HG03469 (cell line): ENCODE measurements at regions not wholly inside any gene's neighbourhood (a gene's known extent, or its start where the extent isn't known, plus 50 kb on each side); places are given as distances from the start of the nearest gene placed in this dataset.

Experiments
- ATAC-seq: cut with Tn5 transposase; IDR thresholded peaks from one replicate; pipeline ENCODE4 v1.9.1; 2021; ENCODE audit warnings: mild to moderate bottlenecking, moderate library complexity, moderate number of reproducible peaks; ENCODE audit not compliant: unreplicated experiment

DNA sequence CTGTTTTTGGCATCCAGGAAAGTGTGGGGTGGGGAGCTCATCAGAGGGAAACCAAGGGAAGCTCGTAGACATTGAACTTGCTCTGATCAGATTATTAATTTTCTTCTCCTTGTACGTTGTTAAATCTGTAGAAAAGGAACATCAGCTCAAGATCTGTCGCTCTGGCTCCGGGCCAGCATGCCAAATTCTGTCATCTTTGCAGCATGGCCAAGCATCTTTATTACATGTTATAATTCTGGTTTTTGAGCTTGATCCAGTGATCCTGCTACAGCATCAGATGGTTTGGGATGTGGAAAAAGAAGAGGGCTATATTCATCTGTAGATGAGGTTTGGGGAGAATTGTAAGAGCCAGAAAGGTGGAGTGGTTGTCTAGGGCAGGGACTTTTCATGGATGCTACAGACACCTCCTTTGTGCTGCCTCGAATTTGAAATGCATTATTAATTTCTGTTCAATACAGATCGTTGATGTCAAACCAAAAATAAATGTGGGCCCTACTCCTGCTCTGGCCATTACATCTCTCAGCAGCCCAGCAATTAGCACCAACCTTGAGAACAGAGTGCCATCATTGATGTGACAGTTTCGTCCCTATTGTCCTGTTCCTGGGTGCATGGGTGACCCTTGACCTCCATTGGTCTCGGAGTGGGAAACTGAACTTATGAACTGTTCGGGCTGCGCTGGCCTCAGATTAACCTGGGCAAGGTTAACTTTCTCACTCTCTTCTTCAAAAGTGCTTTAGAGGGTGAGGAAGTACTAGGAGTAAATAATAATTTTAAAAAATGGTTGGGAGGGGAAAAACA lies 250.8 kb downstream of the SOX4 start:
- ATAC-seq, result no peak

- ATAC-seq, result no peak
These were observed 251.5 kb downstream of the SOX4 start for GRCh38 chr6:21845018-21845417.

- ATAC-seq, result no peak
These were observed 252.0 kb downstream of the SOX4 start for GRCh38 chr6:21845439-21846140.

GRCh38 chr6:21846541-21847451 lies 253.2 kb downstream of the SOX4 start:
- ATAC-seq, result no peak

GRCh38 chr6:21847711-21848480 lies 254.3 kb downstream of the SOX4 start:
- ATAC-seq, result no peak

- ATAC-seq, result no peak
These were observed 257.1 kb downstream of the SOX4 start for GRCh38 chr6:21850691-21851090.

DNA sequence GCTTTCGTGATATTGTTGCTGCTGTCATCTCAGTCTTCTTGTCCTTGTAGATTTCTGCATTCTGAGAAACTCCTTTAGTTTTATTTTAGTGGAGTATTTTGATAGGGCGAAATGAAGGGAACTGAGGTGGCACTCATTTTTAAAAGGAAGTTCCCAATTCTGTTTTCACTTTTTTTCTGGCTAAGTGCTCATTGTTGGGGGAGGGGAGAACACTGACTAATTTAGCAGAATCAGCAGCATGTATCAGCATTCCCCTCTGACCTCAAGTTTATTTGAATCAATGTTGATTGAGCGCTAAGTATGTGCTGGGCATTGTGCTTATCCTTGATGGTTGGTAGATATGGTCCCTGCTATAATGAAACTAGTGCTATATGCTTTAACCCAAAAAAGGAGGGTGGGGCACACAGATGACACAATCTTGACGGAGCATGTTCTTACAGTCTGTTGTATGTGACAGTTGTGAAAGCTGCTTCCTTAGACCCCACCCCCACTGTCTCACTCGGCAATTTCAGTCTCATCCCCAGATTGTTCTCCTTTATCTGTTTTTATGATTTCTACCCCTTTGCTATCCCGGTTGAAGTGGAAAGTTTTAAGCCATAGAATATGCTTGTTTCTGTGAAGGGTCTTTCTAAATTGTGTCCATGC lies 262.4 kb downstream of the SOX4 start:
- ATAC-seq, result no peak

- no peak for ATAC-seq
These were observed 262.9 kb downstream of the SOX4 start for GRCh38 chr6:21856456-21856825.

DNA sequence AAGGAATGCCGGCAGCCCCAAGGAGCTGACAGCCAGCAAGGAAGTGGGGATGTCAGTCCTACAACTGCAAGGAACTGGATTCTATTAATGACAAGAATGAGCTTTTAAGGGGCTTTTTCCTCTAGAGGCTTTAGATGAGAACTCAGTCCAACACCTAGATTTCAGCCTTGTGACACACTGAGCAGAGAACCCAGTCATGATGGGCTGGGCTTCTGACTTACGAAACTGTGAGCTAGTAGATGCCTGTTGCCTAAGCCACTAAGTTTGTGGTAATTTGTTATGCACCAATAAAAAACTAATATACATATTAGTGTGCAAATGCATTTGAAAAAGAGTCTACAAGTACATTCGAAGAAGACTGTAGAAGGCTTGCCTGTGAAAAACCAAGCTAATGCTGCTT lies 263.3 kb downstream of the SOX4 start:
- ATAC-seq, result no peak

- no peak for ATAC-seq
These were observed 264.5 kb downstream of the SOX4 start for GRCh38 chr6:21858076-21858475.

DNA sequence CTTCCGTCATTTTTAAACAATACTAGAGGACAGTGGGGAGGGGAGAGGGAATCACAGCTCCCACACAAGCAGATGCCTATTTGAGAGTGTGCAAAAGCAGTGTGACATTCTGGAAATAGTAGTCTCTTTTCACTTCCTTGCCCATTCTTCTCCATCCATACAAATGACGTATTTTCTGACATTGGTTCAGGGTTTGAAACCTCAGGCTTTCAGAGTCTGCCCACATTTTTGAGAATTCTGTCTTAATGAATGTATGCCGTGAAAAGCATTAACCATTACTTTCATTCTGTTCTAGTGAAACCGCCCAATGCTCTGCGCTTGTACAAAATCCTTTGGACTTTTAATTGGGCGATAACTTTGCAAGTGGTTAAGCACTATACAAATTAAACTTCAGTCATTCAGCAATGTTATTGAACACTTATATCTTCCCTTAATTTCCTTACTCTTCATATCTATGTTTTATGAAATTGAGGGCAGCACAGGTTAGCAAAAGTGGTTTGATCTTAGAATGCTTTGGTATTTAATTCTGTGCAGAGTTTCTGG lies 265.7 kb downstream of the SOX4 start:
- ATAC-seq, result no peak

DNA sequence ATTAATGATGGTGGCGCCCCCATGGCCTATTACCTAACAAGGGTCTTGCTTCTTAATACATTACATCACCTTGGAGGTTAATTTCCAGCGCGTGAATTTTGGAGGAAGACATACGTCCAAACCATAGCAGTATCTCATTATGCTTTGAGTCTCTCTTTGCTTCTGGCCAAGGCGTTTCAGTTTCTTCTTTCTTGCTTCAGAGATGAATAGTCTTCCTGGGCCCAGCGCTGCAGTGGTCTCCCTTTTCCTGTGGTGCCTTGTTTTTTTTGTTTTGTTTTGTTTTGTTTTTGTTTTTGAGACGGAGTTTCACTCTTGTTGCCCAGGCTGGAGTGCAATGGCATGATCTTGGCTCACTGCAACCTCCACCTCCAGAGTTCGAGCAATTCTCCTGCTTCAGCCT lies 268.4 kb downstream of the SOX4 start:
- no peak for ATAC-seq

- ATAC-seq, result no peak
These were observed 270.7 kb downstream of the SOX4 start for GRCh38 chr6:21864206-21864605.

- no peak for ATAC-seq
These were observed 274.7 kb downstream of the SOX4 start for GRCh38 chr6:21868226-21868625.

- ATAC-seq, result no peak
These were observed 275.7 kb downstream of the SOX4 start for GRCh38 chr6:21869085-21869771.

DNA sequence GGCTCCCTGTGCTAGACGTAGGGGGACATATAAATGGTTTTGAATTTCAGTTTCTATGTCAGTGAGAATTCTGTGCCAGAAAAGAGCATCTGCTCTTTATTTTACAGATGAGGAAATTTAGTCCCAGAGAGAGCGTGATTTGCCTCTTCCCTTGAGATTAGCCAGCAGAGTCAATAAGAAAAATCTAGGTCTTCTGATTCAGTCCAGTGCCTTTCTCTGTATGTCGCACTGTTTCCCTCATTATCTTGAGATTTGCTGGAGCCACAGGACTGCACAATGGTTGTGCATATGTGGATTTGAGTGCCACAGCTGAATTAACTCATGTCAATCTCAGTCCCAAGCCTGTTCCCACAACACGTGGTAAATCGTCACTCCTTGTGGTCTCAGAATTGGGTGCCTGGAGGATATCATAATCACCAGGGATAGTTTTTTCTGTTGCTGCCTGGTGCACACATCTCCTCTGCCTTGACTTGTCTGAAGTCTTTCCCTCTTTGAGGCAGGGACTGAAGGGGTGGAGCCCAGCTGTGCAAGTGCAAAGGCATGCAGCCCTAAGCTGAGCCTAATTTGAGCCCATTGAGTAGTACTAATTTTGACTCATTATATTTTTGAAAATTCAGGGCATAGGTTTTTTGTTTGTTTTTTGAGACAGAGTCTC lies 276.7 kb downstream of the SOX4 start:
- no peak for ATAC-seq

GRCh38 chr6:21871831-21872230 lies 278.3 kb downstream of the SOX4 start:
- no peak for ATAC-seq

DNA sequence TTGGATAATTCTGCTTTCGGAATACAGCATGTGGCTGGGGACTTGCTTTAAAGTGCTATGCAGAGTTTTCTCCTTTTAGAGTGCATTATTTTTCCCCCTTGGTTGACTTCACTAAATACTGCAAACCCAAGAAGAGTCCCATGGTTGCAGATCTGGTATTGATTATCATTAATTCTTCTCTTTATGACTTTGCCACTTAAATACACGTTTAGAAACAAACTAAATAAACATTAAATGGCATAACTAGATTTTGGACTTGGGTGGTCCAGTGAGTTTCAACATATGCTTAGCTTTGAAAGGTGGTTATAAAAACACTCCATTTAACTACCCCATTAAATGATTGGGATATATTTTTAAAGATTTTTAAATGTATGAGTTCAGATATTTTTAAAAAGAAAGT lies 279.2 kb downstream of the SOX4 start:
- no peak for ATAC-seq

GRCh38 chr6:21873562-21873961 lies 280.0 kb downstream of the SOX4 start:
- no peak for ATAC-seq
